Loucy (cell line): ENCODE measurements at regions not wholly inside any gene's neighbourhood (a gene's known extent, or its start where the extent isn't known, plus 50 kb on each side); places are given as distances from the start of the nearest gene placed in this dataset.

Source experiments
- CTCF ChIP-seq: fragments of 200-600 bp; sonication (generic); conservative IDR thresholded peaks from 2 replicates; pipeline ENCODE4 v1.5.1; 2014; ENCODE audit warnings: mild to moderate bottlenecking, antibody characterized with exemption, low read length
- EZH2phosphoT487 ChIP-seq: fragments of 200-600 bp; IDR thresholded peaks from 2 replicates; pipeline ENCODE4 v1.6.1; 2018; ENCODE audit warnings: antibody characterized with exemption, mild to moderate bottlenecking, moderate library complexity, borderline replicate concordance

- TF ChIP-seq CTCF = no peak
- TF ChIP-seq EZH2phosphoT487 = no peak
Observed at GRCh38 chr14:97319691-97320090, 522.5 kb downstream of the VRK1 start.
